NCI-H69 (cell line): ENCODE measurements at regions not wholly inside any gene's neighbourhood (a gene's known extent, or its start where the extent isn't known, plus 50 kb on each side); places are given as distances from the start of the nearest gene placed in this dataset.

Experiments
- DNase-seq: peaks from one replicate; lab custom pipeline; 2025; lab: John Stamatoyannopoulos, UW

GRCh38 chr14:97395068-97395467, 597.9 kb downstream of the VRK1 start:
- no peak for DNase-seq

DNA sequence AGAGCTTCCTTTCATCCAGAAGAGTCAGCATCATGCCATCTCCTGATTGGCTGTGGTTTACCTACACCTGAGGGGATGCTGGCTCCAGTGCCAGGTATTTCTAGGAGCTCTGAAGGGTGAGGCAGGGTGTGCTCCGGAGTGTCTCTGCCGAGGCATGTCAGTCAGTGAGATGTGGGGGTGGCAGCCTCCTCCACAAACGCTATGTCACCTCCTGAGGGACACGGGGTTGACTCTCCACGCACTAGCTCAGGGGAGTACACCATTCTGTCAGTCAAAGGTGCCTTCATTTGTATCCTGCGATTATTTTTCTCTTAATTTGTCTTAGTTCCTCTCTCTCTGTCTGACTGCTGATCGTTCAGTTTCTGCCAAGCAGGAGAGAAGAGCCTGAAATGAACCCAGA, 604.5 kb downstream of the VRK1 start:
- DNase-seq: no peak

DNA sequence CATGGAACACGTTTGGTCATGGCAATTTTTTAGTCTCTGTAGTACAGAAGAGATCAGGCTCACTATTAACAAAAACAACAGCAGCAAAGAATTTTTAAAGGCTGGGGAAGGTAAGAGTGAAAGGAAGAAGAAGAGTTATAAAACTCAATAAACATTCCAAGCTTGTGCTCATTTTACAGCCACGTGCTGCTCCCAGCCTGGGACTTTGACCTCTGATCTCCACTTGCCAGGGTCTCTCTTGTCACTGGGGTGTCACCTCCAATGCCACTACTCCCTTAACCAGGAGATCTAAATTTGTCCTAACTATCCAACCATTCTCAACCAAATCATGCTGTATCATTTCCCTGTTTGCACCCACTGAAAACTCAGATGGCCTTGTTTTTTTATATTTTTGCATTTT, 605.1 kb downstream of the VRK1 start:
- no peak for DNase-seq

GRCh38 chr14:97407701-97408407, 610.7 kb downstream of the VRK1 start:
- DNase-seq: no peak

GRCh38 chr14:97408503-97408902, 611.3 kb downstream of the VRK1 start:
- DNase-seq: no peak

- no peak for DNase-seq
Observed at GRCh38 chr14:97408937-97409815, 612.0 kb downstream of the VRK1 start.

- DNase-seq: no peak
Observed at GRCh38 chr14:97410667-97411620, 613.8 kb downstream of the VRK1 start.

GRCh38 chr14:97411938-97412612, 614.9 kb downstream of the VRK1 start:
- peak; percentile 39 for DNase-seq

DNA sequence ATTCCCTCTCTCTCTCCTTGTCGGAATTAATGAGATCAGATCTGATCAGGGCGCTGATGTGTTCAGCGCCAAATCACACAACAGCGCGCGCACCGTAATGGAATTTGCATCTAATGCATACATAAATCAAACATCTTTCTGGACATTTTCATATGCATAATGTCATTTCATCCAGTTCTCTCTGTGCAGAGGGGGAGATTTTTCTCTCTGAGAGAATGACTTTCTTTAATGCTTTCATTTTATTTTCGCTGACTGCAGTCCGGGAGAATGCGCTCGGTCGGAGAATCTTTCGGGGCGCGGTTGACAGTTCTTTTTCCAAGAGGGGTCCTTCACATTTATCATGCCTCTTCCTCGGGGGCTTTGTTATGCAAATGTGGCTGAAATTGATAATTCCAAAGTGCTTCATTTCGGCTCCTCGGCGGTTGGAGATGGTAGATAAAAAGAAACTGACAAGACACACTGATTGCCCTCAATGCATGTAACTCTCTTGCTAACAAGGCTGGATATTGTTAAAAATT, 615.9 kb downstream of the VRK1 start:
- DNase-seq: no peak

- no peak for DNase-seq
Observed at GRCh38 chr14:97413966-97414717, 617.0 kb downstream of the VRK1 start.

DNA sequence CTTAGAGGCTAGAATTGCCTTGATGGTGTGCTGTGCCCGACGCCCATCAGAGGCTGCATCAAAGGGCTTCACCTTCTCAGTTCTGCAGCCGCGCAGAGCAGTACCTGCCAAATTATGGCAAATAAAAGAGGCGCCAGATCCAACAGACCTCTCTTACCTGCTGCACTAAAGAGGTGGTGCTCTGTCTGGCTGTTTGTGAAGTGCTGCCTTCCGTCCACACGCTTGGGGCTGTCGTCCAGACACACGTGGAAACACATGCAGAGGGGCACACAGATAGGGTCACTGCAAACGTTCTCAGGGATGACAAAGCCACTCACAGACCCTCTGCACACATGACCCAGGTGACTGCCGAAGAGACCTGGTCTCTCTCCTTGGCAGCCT, 617.5 kb downstream of the VRK1 start:
- DNase-seq: no peak

GRCh38 chr14:97415907-97416306, 618.7 kb downstream of the VRK1 start:
- DNase-seq: no peak

- DNase-seq: no peak
Observed at GRCh38 chr14:97416550-97416949, 619.4 kb downstream of the VRK1 start.

- no peak for DNase-seq
Observed at GRCh38 chr14:97417331-97417730, 620.1 kb downstream of the VRK1 start.

GRCh38 chr14:97420211-97420610, 623.0 kb downstream of the VRK1 start:
- DNase-seq: no peak

DNA sequence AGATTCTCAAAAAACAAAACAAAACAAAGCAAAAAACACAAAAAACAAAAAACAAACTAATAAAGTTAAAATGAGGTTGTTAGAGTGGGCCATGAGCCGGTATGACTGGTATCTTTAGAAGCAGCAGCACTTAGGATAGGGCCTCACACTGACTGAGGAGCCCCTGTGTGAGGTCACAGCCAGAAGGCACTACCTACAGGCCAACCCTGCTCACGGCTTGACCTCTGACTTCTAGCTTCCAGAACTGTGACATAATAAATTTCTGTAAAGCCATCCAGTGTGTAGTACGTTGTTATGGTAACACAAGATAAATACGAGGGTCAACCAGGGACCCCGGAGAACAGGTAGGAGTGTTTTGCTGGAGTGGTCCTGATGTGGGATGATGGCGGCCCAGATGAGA, 629.6 kb downstream of the VRK1 start:
- no peak for DNase-seq

GRCh38 chr14:97428808-97429440, 631.7 kb downstream of the VRK1 start:
- no peak for DNase-seq

DNA sequence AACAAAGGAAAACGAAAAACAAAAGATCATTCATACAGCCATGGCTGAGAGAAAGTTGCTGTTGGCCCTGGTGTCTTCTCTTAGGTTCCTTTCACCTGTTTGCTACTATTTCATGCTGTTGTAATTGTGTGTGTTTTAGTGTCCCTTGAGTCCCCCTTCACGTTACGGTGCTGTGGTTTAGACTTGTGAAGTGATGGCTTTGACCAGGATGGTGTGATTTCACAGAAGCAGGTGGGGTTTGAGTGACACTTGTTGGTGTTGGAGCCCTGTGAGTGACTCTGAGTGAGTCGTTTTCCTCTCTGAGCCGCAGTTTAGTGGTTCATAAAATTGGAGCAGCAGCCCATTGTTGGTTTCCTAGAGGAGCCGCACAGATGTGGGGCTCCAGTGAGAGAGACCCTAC, 635.4 kb downstream of the VRK1 start:
- no peak for DNase-seq

GRCh38 chr14:97441740-97442362, 644.7 kb downstream of the VRK1 start:
- no peak for DNase-seq

GRCh38 chr14:97442363-97442762, 645.2 kb downstream of the VRK1 start:
- no peak for DNase-seq
